Smooth muscle cell (in vitro differentiated cells): ENCODE measurements at regions not wholly inside any gene's neighbourhood (a gene's known extent, or its start where the extent isn't known, plus 50 kb on each side); places are given as distances from the start of the nearest gene placed in this dataset.

Experiments
- DNase-seq: peaks from one replicate; lab custom pipeline; 2025; ENCODE audit not compliant: unreplicated experiment; lab: John Stamatoyannopoulos, UW
- H2AFZ ChIP-seq: fragments of 200-600 bp; sonication (generic); 2 replicates; pipeline ENCODE4 v1.6.0; 2016; ENCODE audit warnings: antibody characterized with exemption, low read depth, mild to moderate bottlenecking
- H3F3A ChIP-seq: fragments of 200-600 bp; sonication (generic); 2 replicates; pipeline ENCODE4 v1.6.0; 2017; ENCODE audit warnings: antibody characterized with exemption, low read depth
- H3K27ac ChIP-seq: fragments of 200-600 bp; sonication (generic); 2 replicates; pipeline ENCODE4 v1.5.1; 2016; ENCODE audit warnings: low read depth, mild to moderate bottlenecking
- H3K27me3 ChIP-seq: fragments of 200-600 bp; sonication (generic); 2 replicates; pipeline ENCODE4 v1.6.1; 2016; ENCODE audit warnings: low read depth, mild to moderate bottlenecking
- H3K36me3 ChIP-seq: fragments of 200-600 bp; sonication (generic); 2 replicates; pipeline ENCODE4 v1.5.1; 2016; ENCODE audit warnings: low read depth
- H3K4me1 ChIP-seq: fragments of 200-600 bp; sonication (generic); 2 replicates; pipeline ENCODE4 v1.5.1; 2016; ENCODE audit warnings: low read depth
- H3K4me2 ChIP-seq: fragments of 200-600 bp; sonication (generic); 2 replicates; pipeline ENCODE4 v1.6.0; 2016; ENCODE audit warnings: mild to moderate bottlenecking
- H3K4me3 ChIP-seq: fragments of 200-600 bp; sonication (generic); 2 replicates; pipeline ENCODE4 v1.5.1; 2016; ENCODE audit warnings: mild to moderate bottlenecking
- H3K79me2 ChIP-seq: fragments of 200-600 bp; sonication (generic); 2 replicates; pipeline ENCODE4 v1.6.0; 2016; ENCODE audit warnings: low read depth, mild to moderate bottlenecking
- H3K9ac ChIP-seq: fragments of 200-600 bp; sonication (generic); 2 replicates; pipeline ENCODE4 v1.6.0; 2016; ENCODE audit warnings: low read depth
- H3K9me3 ChIP-seq: fragments of 200-600 bp; sonication (generic); replicated peaks from 2 replicates; pipeline ENCODE4 v1.5.1; 2016; ENCODE audit warnings: low read depth
- H4K20me1 ChIP-seq: fragments of 200-600 bp; sonication (generic); 2 replicates; pipeline ENCODE4 v1.6.0; 2016; ENCODE audit warnings: low read depth
- WGBS: methylation state at CpG from one replicate; pipeline ENCODE4 v1.1.7; 2016; ENCODE audit warnings: low lambda C conversion rate; 5-methylcytosine and 5-hydroxymethylcytosine counted together
- TF ChIP-seq, protein P1 (sequence below): fragments of 200-600 bp; sonication (generic); IDR thresholded peaks from 2 replicates; pipeline ENCODE4 v1.5.1; 2017; ENCODE audit warnings: borderline replicate concordance, mild to moderate bottlenecking, antibody characterized with exemption; ENCODE audit not compliant: insufficient read depth, poor library complexity, severe bottlenecking

DNA sequence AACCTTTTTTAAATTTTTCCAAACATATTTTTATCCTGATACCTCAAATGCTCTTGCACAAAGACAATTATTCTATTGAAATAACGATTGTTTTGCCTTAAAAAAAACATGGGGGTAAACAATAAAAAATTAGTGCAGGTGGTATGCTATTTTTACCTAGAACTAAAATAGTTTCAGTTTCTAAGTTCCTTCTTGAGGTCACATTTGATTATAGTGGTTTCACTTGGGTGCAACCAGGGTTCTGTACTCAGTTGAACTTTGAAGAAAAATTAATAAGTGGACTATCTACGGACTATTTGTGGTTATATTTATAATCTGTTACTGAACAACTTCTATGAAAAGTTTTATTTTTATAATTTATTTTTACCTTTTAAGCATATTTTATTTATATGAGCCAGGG is 387.1 kb upstream of the IZUMO3 start:
- Histone ChIP-seq H3K4me2 (no peak overlapping the region), H2AFZ (no peak overlapping the region), H3K9me3 (no peaks in the 10 kb centered on the region), H4K20me1 (no peaks in the 10 kb centered on the region), H3K79me2 (no peaks in the 10 kb centered on the region), H3K36me3 (no peaks in the 10 kb centered on the region), H3K27ac (no peak overlapping the region), H3K4me1 (no peaks in the 10 kb centered on the region), H3K9ac (no peak overlapping the region), H3K27me3 (no peaks in the 10 kb centered on the region), H3K4me3 (no peak overlapping the region), H3F3A (no peaks in the 10 kb centered on the region)
- no peak for DNase-seq
- TF ChIP-seq, protein P1, sequence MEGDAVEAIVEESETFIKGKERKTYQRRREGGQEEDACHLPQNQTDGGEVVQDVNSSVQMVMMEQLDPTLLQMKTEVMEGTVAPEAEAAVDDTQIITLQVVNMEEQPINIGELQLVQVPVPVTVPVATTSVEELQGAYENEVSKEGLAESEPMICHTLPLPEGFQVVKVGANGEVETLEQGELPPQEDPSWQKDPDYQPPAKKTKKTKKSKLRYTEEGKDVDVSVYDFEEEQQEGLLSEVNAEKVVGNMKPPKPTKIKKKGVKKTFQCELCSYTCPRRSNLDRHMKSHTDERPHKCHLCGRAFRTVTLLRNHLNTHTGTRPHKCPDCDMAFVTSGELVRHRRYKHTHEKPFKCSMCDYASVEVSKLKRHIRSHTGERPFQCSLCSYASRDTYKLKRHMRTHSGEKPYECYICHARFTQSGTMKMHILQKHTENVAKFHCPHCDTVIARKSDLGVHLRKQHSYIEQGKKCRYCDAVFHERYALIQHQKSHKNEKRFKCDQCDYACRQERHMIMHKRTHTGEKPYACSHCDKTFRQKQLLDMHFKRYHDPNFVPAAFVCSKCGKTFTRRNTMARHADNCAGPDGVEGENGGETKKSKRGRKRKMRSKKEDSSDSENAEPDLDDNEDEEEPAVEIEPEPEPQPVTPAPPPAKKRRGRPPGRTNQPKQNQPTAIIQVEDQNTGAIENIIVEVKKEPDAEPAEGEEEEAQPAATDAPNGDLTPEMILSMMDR, result no peak
- 85% methylated on average over 2 of the region's 2 CpGs for WGBS

DNA sequence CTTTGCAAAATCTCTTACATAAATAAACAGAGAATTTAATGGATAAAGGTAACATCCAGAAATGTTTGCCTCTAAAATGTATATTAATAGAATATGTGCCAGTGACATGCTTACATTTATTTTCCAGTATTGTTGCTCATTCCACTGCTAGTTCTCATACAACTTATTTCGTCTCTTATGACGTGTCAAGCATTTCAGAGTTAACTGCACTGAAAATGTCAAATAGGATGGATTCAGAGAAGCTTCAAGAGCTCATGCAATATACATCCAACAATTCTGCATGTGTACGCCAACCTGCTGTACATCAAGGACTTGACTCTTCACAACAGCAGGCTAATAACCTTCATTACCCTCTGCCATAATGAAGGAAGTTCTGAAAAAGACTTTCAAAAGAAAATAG is 386.2 kb upstream of the IZUMO3 start:
- no peaks in the 10 kb centered on the region for H3K79me2 ChIP-seq
- no peak overlapping the region for H3K4me3 ChIP-seq
- H3F3A ChIP-seq, result no peaks in the 10 kb centered on the region
- H3K27me3 ChIP-seq, result no peaks in the 10 kb centered on the region
- no peak overlapping the region for H3K27ac ChIP-seq
- H3K4me1 ChIP-seq, result no peaks in the 10 kb centered on the region
- no peaks in the 10 kb centered on the region for H3K9me3 ChIP-seq
- no peak for DNase-seq
- H3K36me3 ChIP-seq, result no peaks in the 10 kb centered on the region
- WGBS, result 61% methylated on average over 3 of the region's 3 CpGs
- H3K4me2 ChIP-seq, result no peak overlapping the region
- H2AFZ ChIP-seq, result no peak overlapping the region
- no peaks in the 10 kb centered on the region for H4K20me1 ChIP-seq
- TF ChIP-seq, protein P1, result no peak
- H3K9ac ChIP-seq, result no peak overlapping the region

DNA sequence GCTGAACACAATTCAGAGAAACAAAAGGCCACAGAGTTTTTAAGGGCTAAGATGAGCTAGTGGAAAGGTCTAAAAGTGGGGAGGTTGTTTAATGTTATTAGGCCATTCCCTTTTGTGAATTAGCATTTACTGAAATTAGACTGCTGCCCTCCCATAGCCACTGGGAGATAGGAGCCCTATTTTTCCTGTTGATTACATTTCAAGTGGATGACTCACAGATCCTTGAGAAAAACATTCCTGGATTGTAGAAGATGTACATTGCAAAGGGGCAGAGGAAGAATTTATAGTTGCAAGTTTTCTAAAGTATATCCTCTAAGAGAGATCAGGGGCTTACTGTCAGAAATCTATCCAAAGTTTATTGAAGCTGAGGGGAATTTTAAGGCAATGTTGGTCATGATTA is 367.1 kb upstream of the IZUMO3 start:
- Histone ChIP-seq H3K4me1 (no peaks in the 10 kb centered on the region), H4K20me1 (no peaks in the 10 kb centered on the region), H3K9ac (no peak overlapping the region), H3K36me3 (no peaks in the 10 kb centered on the region), H3K4me3 (no peak overlapping the region), H2AFZ (no peak overlapping the region), H3F3A (no peaks in the 10 kb centered on the region), H3K27ac (no peak overlapping the region), H3K4me2 (no peak overlapping the region), H3K27me3 (no peaks in the 10 kb centered on the region), H3K9me3 (no peaks in the 10 kb centered on the region), H3K79me2 (no peaks in the 10 kb centered on the region)
- no peak for DNase-seq
- TF ChIP-seq, protein P1, result no peak

DNA sequence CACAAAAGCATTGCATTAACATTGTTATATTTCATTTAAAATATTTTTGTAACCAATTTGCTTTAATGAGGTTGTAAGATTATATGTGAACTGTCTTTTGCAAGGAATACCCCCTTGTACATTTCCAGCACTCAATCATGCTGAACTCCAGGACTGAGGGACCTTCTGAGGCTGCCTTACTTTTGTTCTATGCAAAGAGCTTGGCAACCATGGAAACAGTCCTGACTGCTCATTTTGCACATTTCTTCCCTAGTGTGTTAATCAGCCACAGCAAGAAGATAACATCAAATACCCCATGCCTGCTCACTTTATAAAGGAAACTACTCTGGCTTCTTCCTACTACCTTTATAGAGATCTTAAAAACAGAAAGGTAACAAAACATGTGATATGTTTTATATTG is 355.6 kb upstream of the IZUMO3 start:
- no peak for DNase-seq
- no peaks in the 10 kb centered on the region for H3K4me1 ChIP-seq
- H3F3A ChIP-seq, result no peaks in the 10 kb centered on the region
- H3K4me3 ChIP-seq, result no peak overlapping the region
- no peaks in the 10 kb centered on the region for H3K36me3 ChIP-seq
- H3K9ac ChIP-seq, result no peak overlapping the region
- no peak overlapping the region for H3K4me2 ChIP-seq
- no peaks in the 10 kb centered on the region for H3K79me2 ChIP-seq
- H3K27ac ChIP-seq, result no peak overlapping the region
- no peaks in the 10 kb centered on the region for H3K27me3 ChIP-seq
- H2AFZ ChIP-seq, result no peak overlapping the region
- TF ChIP-seq, protein P1, result no peak
- no peaks in the 10 kb centered on the region for H3K9me3 ChIP-seq
- H4K20me1 ChIP-seq, result no peaks in the 10 kb centered on the region
